Omental fat pad (tissue), 3 donors: ENCODE measurements at regions not wholly inside any gene's neighbourhood (a gene's known extent, or its start where the extent isn't known, plus 50 kb on each side); places are given as distances from the start of the nearest gene placed in this dataset.

Source experiments
- ATAC-seq: fragments of 150-250 bp; one replicate; pipeline ENCODE4 v1.9.1; 2016; ENCODE audit warnings: mild to moderate bottlenecking, moderate library complexity; ENCODE audit not compliant: low FRiP score
- DNase-seq: peaks from one replicate; pipeline ENCODE4 v3.0.0-alpha.2; 2019; ENCODE audit warnings: low spot score
- TF ChIP-seq, protein P1 (sequence below), 3 donors: fragments of 450-650 bp; IDR thresholded peaks; one replicate each; pipeline ENCODE4 v1.5.1; 2016 to 2017; ENCODE audit warnings: antibody characterized with exemption in 3 of 3, mild to moderate bottlenecking in 3 of 3, moderate library complexity in 2 of 3

DNA sequence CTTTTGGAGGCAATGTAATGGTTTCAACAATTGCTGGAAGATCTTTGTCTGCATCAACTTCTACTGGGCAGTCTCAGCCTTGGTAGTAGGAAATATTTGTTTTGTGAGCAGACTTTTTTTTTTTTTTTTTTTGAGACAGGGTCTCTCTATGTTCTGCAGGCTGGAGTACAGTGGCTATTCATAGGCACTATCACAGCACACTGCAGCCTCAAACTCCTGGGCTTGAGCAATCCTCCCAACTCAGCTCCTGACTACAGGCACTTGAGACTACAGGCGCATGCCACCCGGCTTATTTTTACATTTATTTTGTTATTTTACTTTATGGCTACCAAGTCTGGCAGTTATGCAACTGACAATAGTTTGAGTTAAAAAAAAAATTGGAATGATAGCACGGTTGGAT, 187.3 kb downstream of the SNX18 start:
- ATAC-seq (no peak), DNase-seq (no peak)
- TF ChIP-seq, protein P1, sequence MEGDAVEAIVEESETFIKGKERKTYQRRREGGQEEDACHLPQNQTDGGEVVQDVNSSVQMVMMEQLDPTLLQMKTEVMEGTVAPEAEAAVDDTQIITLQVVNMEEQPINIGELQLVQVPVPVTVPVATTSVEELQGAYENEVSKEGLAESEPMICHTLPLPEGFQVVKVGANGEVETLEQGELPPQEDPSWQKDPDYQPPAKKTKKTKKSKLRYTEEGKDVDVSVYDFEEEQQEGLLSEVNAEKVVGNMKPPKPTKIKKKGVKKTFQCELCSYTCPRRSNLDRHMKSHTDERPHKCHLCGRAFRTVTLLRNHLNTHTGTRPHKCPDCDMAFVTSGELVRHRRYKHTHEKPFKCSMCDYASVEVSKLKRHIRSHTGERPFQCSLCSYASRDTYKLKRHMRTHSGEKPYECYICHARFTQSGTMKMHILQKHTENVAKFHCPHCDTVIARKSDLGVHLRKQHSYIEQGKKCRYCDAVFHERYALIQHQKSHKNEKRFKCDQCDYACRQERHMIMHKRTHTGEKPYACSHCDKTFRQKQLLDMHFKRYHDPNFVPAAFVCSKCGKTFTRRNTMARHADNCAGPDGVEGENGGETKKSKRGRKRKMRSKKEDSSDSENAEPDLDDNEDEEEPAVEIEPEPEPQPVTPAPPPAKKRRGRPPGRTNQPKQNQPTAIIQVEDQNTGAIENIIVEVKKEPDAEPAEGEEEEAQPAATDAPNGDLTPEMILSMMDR (IDR thresholded peaks at IDR 0.05): no peak

DNA sequence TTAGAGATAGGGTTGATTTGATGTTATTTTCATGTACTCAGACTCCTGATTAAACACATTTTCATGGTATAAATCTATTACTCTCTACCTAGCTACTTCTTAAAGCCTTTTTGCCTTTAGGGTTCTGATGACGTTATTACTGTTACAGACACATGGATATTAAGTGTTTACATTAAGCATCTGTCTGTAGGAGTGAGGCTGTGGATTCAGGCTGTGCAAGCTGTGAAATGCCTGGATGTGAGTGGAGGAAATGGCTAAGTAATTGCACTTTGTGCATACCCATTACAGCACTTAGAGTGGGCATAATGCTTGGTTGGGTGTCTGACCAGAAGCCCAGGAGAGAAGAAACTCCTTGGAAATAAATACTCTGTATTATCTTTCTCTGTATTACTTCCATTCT, 186.8 kb downstream of the SNX18 start:
- ATAC-seq (no peak), DNase-seq (no peak)
- TF ChIP-seq, protein P1 (IDR thresholded peaks at IDR 0.05): no peak

DNA sequence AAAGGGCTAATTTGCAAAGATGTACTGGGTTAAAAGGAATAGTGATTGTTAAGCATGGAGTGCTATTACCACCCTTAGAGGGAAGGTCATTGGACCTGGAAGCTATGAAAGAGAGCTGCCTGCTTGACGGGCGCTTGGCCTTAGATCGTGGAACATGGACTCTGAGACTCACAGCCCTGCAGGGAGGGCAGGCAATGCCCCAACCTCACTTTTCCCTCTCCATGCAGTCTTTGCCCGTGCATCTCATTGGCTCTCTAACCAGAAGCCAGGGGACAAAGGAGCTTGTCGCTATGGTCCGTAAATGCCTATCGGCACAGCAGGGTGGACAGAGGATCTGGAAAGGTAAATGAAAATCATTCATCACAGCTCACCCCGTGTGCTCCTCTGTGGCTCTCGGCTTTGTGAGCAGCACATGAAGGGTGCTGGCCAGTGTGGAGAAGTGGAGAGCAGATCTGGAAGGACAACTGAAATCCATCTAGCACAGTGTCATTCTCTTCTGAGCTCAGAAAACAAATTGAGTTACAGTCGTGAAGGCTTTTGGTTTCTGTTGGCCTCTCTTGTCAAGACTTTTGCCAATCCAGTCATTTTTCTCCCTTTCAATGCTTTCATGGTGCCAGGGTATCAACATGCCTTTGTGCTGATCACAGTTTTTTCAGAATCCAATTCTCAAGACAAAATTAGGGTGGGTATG, 186.2 kb downstream of the SNX18 start:
- TF ChIP-seq, protein P1 (IDR thresholded peaks at IDR 0.05): no peak
- ATAC-seq (no peak), DNase-seq (no peak)

- ATAC-seq (peak; percentile 49), DNase-seq (no peak)
These were observed 185.6 kb downstream of the SNX18 start for GRCh38 chr5:54703133-54703532.

DNA sequence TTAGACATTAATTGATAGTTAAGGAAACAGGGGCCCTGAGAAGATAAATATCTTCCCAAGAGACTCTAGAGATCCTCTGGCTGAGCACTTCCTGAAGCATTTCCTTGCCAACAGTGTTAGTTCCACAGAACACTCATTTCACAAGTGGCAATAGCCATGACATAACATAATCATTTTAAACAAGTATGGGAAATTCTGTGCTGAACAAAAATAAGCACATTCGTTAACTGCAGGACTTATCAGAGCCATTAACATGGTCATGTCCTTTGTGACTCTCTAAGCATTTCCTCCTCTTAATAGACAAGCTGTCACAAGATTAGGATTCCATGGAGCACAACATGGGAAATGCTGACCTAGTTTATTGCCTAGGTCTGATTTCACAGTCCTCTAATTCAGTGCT, 184.9 kb downstream of the SNX18 start:
- TF ChIP-seq, protein P1 (IDR thresholded peaks at IDR 0.05): no peak
- no peak for ATAC-seq

More at GRCh38 chr5:54703133-54703532, 185.6 kb downstream of the SNX18 start:
- TF ChIP-seq, protein P1 (IDR thresholded peaks at IDR 0.05): no peak

DNA sequence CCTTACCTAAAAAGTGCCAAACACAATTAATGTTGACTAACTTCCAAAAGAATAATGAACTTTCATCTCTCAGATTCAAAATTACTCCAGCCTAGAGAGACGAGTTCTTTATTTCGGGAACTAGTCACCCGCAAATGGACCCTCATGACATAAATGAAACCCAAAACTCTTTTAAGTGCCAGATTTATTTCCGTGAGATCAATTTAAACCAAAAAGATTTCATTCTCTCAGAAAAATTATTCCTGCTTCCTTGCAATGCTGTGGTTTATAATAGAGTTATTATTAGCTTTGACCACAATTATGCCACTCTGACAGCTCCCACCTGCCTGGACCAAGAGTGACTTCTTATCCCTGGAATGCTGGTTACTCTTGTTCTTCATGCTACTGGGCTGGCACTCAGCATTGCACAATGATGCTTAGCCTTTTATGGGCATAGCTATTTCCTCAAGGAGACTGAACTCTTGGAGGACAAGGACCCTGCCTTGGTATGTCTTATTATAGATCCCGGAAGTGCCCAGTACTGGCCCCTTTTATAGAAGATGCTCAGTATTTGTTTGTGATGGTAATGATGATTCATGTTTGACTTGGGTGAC, 183.5 kb downstream of the SNX18 start:
- TF ChIP-seq, protein P1 (IDR thresholded peaks at IDR 0.05): no peak
- no peak for DNase-seq
- ATAC-seq: no peak

More for the DNA sequence above, 184.9 kb downstream of the SNX18 start:
- no peak for DNase-seq

DNA sequence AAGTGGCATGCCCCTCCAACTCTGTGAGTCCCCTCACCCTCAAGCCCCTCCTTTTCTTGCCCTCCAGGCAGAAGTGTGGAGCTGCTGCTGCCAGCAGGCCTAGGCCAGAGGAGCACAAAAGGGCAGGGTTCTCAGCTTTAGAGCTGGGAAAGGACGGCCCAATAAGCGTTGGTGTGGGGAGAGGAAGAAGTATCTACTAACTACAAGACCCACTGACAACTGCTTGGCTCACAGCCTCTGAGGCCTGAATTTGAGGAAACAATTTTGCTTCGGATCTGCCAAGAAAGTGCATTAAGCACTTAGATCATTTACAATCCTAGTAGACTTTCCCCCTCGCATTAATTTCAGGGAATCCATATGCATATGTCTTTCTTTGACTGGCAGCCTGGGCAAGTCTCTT, 179.4 kb downstream of the SNX18 start:
- DNase-seq (no peak), ATAC-seq (no peak)
- TF ChIP-seq, protein P1 (IDR thresholded peaks at IDR 0.05): no peak
